ENCODE measurements at regions not wholly inside any gene's neighbourhood (a gene's known extent, or its start where the extent isn't known, plus 50 kb on each side); places are given as distances from the start of the nearest gene placed in this dataset.

- H3K27ac Mint-ChIP-seq (ENCODE audit: unreplicated experiment), result no peak overlapping the region
- DNase-seq, result no peak
- TF ChIP-seq CTCF (IDR thresholded peaks at IDR 0.05; ENCODE audit: partially characterized antibody, unreplicated experiment), result no peak
- H3K4me3 Mint-ChIP-seq (ENCODE audit: unreplicated experiment), result no peak overlapping the region
- peaks cover 2% of the 10 kb centered on the region for H3K27me3 Mint-ChIP-seq (ENCODE audit: unreplicated experiment)
- H3K36me3 Mint-ChIP-seq (ENCODE audit: unreplicated experiment), result no peaks in the 10 kb centered on the region
- no peaks in the 10 kb centered on the region for H3K9me3 Mint-ChIP-seq (ENCODE audit: unreplicated experiment)
- H3K4me1 Mint-ChIP-seq (ENCODE audit: low read depth, unreplicated experiment), result no peaks in the 10 kb centered on the region
These were observed 267.7 kb upstream of the LMCD1 start for GRCh38 chr3:8233938-8234337.

- no peaks in the 10 kb centered on the region for H3K9me3 Mint-ChIP-seq (ENCODE audit: unreplicated experiment)
- no peaks in the 10 kb centered on the region for H3K4me1 Mint-ChIP-seq (ENCODE audit: low read depth, unreplicated experiment)
- H3K27ac Mint-ChIP-seq (ENCODE audit: unreplicated experiment), result no peak overlapping the region
- H3K36me3 Mint-ChIP-seq (ENCODE audit: unreplicated experiment), result no peaks in the 10 kb centered on the region
- TF ChIP-seq CTCF (IDR thresholded peaks at IDR 0.05; ENCODE audit: partially characterized antibody, unreplicated experiment), result no peak
- H3K4me3 Mint-ChIP-seq (ENCODE audit: unreplicated experiment), result no peak overlapping the region
- no peak for DNase-seq
- peaks cover 2% of the 10 kb centered on the region for H3K27me3 Mint-ChIP-seq (ENCODE audit: unreplicated experiment)
These were observed 265.4 kb upstream of the LMCD1 start for GRCh38 chr3:8236264-8236663.

GRCh38 chr3:8237893-8238292, 263.7 kb upstream of the LMCD1 start:
- H3K9me3 Mint-ChIP-seq (ENCODE audit: unreplicated experiment), result no peaks in the 10 kb centered on the region
- TF ChIP-seq CTCF (IDR thresholded peaks at IDR 0.05; ENCODE audit: partially characterized antibody, unreplicated experiment), result no peak
- no peaks in the 10 kb centered on the region for H3K27me3 Mint-ChIP-seq (ENCODE audit: unreplicated experiment)
- no peaks in the 10 kb centered on the region for H3K36me3 Mint-ChIP-seq (ENCODE audit: unreplicated experiment)
- no peak for DNase-seq
- H3K4me1 Mint-ChIP-seq (ENCODE audit: low read depth, unreplicated experiment), result no peaks in the 10 kb centered on the region
- no peak overlapping the region for H3K4me3 Mint-ChIP-seq (ENCODE audit: unreplicated experiment)
- no peak overlapping the region for H3K27ac Mint-ChIP-seq (ENCODE audit: unreplicated experiment)

DNA sequence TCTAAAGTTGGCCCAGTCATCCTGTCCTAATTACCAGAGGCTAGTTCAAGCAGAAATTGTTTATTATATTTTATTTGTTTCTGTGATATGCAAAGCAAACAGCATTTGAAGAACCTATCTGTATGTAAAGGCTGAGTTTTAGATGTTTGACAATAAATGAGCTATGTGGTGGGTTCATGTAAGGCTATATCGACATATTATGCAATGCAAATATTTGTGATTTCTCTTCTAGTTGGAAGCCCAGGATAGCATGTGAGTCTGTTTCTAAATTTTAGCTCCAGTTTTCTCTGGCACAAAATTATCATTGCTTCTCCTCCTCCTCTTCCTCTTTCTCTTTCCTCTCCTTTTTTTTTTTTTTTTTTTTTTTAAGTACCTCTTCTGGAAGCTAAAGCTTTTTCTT, 263.2 kb upstream of the LMCD1 start:
- H3K4me1 Mint-ChIP-seq (ENCODE audit: low read depth, unreplicated experiment), result no peaks in the 10 kb centered on the region
- H3K4me3 Mint-ChIP-seq (ENCODE audit: unreplicated experiment), result no peak overlapping the region
- H3K27ac Mint-ChIP-seq (ENCODE audit: unreplicated experiment), result no peak overlapping the region
- no peak for TF ChIP-seq CTCF (IDR thresholded peaks at IDR 0.05; ENCODE audit: partially characterized antibody, unreplicated experiment)
- no peaks in the 10 kb centered on the region for H3K9me3 Mint-ChIP-seq (ENCODE audit: unreplicated experiment)
- H3K27me3 Mint-ChIP-seq (ENCODE audit: unreplicated experiment), result no peaks in the 10 kb centered on the region
- no peak for DNase-seq
- no peaks in the 10 kb centered on the region for H3K36me3 Mint-ChIP-seq (ENCODE audit: unreplicated experiment)

DNA sequence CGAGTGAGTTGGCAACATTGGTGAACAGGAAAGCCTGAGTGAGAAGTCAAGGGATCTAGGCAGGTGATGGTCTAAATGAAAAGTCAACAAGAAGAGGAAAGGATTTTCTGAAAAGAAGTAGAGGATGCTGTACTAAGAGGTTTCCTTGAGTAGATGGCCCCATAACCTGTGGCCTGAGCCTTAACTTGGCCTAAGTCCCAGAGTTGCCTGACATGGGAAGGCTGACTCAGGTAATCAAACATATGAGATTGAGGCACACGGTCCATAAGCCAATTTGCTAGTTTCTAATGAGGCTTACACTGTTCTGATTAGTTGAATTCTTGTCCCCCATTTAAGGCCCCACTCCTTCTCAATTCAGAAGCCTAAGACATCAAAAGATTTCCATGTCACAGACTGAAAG, 262.5 kb upstream of the LMCD1 start:
- no peaks in the 10 kb centered on the region for H3K9me3 Mint-ChIP-seq (ENCODE audit: unreplicated experiment)
- DNase-seq, result no peak
- no peak overlapping the region for H3K27ac Mint-ChIP-seq (ENCODE audit: unreplicated experiment)
- no peak overlapping the region for H3K4me3 Mint-ChIP-seq (ENCODE audit: unreplicated experiment)
- no peaks in the 10 kb centered on the region for H3K4me1 Mint-ChIP-seq (ENCODE audit: low read depth, unreplicated experiment)
- no peaks in the 10 kb centered on the region for H3K27me3 Mint-ChIP-seq (ENCODE audit: unreplicated experiment)
- TF ChIP-seq CTCF (IDR thresholded peaks at IDR 0.05; ENCODE audit: partially characterized antibody, unreplicated experiment), result no peak
- H3K36me3 Mint-ChIP-seq (ENCODE audit: unreplicated experiment), result no peaks in the 10 kb centered on the region
